ENCODE measurements at regions not wholly inside any gene's neighbourhood (a gene's known extent, or its start where the extent isn't known, plus 50 kb on each side); places are given as distances from the start of the nearest gene placed in this dataset.

DNA sequence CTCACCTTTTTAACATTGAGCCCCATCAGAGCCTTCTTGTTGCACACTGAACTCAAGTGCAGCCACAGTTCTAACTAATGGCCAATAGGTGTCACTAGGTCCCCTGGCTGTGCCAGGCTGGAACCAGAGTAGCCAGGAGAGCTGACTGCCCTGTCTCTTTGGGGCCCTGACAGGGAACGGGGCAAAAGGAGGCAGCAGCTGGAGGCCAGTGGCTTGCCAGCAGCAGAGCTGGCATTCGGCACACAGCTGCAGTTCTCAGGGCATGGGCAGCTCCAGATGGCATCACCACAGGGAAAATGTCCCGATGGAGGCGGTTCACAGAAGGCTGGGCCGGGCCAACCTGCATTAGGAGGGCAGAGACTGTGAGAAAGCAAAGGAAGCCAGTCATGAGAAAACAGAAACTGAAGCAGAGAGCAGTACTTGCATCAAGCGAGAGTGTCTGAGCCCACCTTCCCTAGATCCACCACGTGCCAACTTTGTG, 188.6 kb downstream of the FCRL5 start:
- TF ChIP-seq TP53 (CRISPR knock-in tag; IDR thresholded peaks at IDR 0.05) (no peak), CTCF (IDR thresholded peaks at IDR 0.05) (no peak; the same call in 1 of the 2 replicates), MAX (CRISPR knock-in tag; IDR thresholded peaks at IDR 0.05) (no peak), NFYB (CRISPR knock-in tag; conservative IDR thresholded peaks at IDR 0.05; ENCODE audit: low read depth) (no peak), ZNF317 (CRISPR knock-in tag; IDR thresholded peaks at IDR 0.05; ENCODE audit: borderline replicate concordance, low read depth) (no peak), ZNF416 (CRISPR knock-in tag; IDR thresholded peaks at IDR 0.05) (no peak), RORB (CRISPR knock-in tag; IDR thresholded peaks at IDR 0.05) (no peak), SMAD3 (CRISPR knock-in tag; IDR thresholded peaks at IDR 0.05; ENCODE audit: borderline replicate concordance) (no peak), SP1 (CRISPR knock-in tag; conservative IDR thresholded peaks at IDR 0.05) (no peak), GABPB1 (CRISPR knock-in tag; IDR thresholded peaks at IDR 0.05) (no peak)
- TF ChIP-seq, protein P1, sequence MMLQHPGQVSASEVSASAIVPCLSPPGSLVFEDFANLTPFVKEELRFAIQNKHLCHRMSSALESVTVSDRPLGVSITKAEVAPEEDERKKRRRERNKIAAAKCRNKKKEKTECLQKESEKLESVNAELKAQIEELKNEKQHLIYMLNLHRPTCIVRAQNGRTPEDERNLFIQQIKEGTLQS (CRISPR knock-in tag; conservative IDR thresholded peaks at IDR 0.05), result no peak

All from WTC11 (cell line).